ENCODE measurements at regions not wholly inside any gene's neighbourhood (a gene's known extent, or its start where the extent isn't known, plus 50 kb on each side); places are given as distances from the start of the nearest gene placed in this dataset.

DNA sequence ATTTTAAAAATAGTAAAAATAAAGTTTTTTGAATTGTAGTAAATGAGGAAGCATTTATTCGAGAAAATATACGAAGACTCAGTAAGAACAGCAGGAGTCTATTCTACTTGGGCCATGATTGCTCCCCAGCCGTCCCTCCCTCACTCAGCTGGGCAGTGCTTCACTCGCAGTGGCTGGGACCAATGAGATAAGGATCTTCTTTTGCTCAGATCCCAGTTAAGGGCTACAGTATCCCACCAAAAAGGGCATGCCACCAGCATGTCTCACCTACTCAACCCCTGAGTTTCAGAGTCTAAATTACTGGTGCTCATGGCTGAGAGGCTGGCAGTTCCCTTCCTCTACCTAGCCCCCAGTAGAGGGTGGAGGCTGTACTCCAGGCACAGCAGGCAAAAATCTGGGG lies 455.7 kb upstream of the PFKP start:
- TF ChIP-seq, protein P1, sequence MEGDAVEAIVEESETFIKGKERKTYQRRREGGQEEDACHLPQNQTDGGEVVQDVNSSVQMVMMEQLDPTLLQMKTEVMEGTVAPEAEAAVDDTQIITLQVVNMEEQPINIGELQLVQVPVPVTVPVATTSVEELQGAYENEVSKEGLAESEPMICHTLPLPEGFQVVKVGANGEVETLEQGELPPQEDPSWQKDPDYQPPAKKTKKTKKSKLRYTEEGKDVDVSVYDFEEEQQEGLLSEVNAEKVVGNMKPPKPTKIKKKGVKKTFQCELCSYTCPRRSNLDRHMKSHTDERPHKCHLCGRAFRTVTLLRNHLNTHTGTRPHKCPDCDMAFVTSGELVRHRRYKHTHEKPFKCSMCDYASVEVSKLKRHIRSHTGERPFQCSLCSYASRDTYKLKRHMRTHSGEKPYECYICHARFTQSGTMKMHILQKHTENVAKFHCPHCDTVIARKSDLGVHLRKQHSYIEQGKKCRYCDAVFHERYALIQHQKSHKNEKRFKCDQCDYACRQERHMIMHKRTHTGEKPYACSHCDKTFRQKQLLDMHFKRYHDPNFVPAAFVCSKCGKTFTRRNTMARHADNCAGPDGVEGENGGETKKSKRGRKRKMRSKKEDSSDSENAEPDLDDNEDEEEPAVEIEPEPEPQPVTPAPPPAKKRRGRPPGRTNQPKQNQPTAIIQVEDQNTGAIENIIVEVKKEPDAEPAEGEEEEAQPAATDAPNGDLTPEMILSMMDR (IDR thresholded peaks at IDR 0.05) = no peak
- no peak for TF ChIP-seq POLR2A (IDR thresholded peaks at IDR 0.05)
